Pancreas (tissue), 10 donors: ENCODE measurements at regions not wholly inside any gene's neighbourhood (a gene's known extent, or its start where the extent isn't known, plus 50 kb on each side); places are given as distances from the start of the nearest gene placed in this dataset.

Experiments
- ATAC-seq, 4 donors: fragments of 200-7000 bp; cut with Tn5 transposase; one replicate each; pipeline versions ENCODE4 v1.8.0 to v1.9.1; 2020; ENCODE audit warnings: mild to moderate bottlenecking in 4 of 4, moderate library complexity in 4 of 4
- DNase-seq, 6 donors: peaks; one replicate each; pipeline ENCODE4 v3.0.0-alpha.2; 2020
- FAIRE-seq: peaks from 2 replicates; lab custom pipeline; 2012; peaks lifted over from hg19 to GRCh38; lab: Jason Lieb, UNC
- H3K27ac ChIP-seq, 4 donors: fragments of 200-600 bp; sonication (generic); 1 replicate in 3 of 4; 2 replicates in 1 of 4; pipeline versions ENCODE4 v1.5.0 to v1.8.0; 2020
- H3K27me3 ChIP-seq, 4 donors: fragments of 200-600 bp; one replicate each; pipeline ENCODE4 v1.8.0; 2021
- H3K36me3 ChIP-seq, 3 donors: fragments of 200-600 bp; sonication (generic) in 1 of 3; one replicate each; pipeline versions ENCODE4 v1.5.0 to v1.8.0; 2020 to 2021
- H3K4me1 ChIP-seq, 3 donors: fragments of 200-600 bp; one replicate each; pipeline ENCODE4 v1.8.0; 2021
- H3K4me3 ChIP-seq, 4 donors: fragments of 200-600 bp; sonication (generic) in 2 of 4; one replicate each; pipeline versions ENCODE4 v1.5.0 to v1.8.0; 2020 to 2021
- H3K9me3 ChIP-seq, 4 donors: fragments of 200-600 bp; one replicate each; pipeline ENCODE4 v1.8.0; 2021
- CTCF ChIP-seq, 4 donors: fragments of 200-600 bp; sonication (generic) in 3 of 4; IDR thresholded peaks; one replicate each; pipeline versions ENCODE4 v1.5.0 to v1.8.0; 2021; ENCODE audit warnings: antibody characterized with exemption in 4 of 4
- WGBS, 2 donors: extraction: QIAGEN DNeasy Blood & Tissue Kit; methylation state at CpG; one replicate each; pipeline ENCODE4 v1.1.7; 2013; 5-methylcytosine and 5-hydroxymethylcytosine counted together
- intact Hi-C, 3 donors: fragments of 100-400 bp; cut with DNase I; formaldehyde crosslinking; loops; one replicate each; pipeline versions ENCODE4 v1.11.1 to v1.14.2; 2022
- donor health status: healthy with polysubstance abuse.
- donor health status: DM: no; HTN: no; CAD: no; lungs with moderate emphysema.
- donor health status: DM: no; HTN: no; CAD: no.
- donor health status: control.
- donor health status: control.
- donor health status: Bipolar disorder and iron deficiency.
- donor health status: DM: yes; HTN: yes; CAD: no.
- donor health status: DM: no; HTN: no; CAD: no.
- donor health status: DM: no; HTN: no; CAD: no.
- donor health status: DM: yes; HTN: yes; CAD: no.

GRCh38 chr5:105789246-105789645 is 1881.5 kb downstream of the EFNA5 start:
- TF ChIP-seq CTCF (IDR thresholded peaks at IDR 0.05) = no peak
- FAIRE-seq = no peak
- no peaks in the 10 kb centered on the region for H3K4me1 ChIP-seq

GRCh38 chr5:105783811-105784210 is 1886.9 kb downstream of the EFNA5 start:
- Histone ChIP-seq H3K4me3 (no peak overlapping the region), H3K36me3 (no peaks in the 10 kb centered on the region), H3K27ac (no peak overlapping the region), H3K27me3 (no peaks in the 10 kb centered on the region), H3K9me3 (no peaks in the 10 kb centered on the region), H3K4me1 (no peaks in the 10 kb centered on the region)
- DNase-seq (no peak), FAIRE-seq (no peak), ATAC-seq (no peak)
- intact Hi-C loops = no loop called here
- no peak for TF ChIP-seq CTCF (IDR thresholded peaks at IDR 0.05)
- 74 to 77% methylated on average over 2 of the region's 2 CpGs for WGBS, 2 donors

More at GRCh38 chr5:105789246-105789645, 1881.5 kb downstream of the EFNA5 start:
- no peaks in the 10 kb centered on the region for H3K9me3 ChIP-seq
- intact Hi-C loops = no loop called here
- WGBS, 2 donors = 55 to 76% methylated on average over 1 of the region's 1 CpG
- H3K27ac ChIP-seq = no peak overlapping the region
- ATAC-seq (no peak), DNase-seq (no peak)
- H3K4me3 ChIP-seq = no peak overlapping the region
- H3K36me3 ChIP-seq = no peaks in the 10 kb centered on the region
- H3K27me3 ChIP-seq = no peaks in the 10 kb centered on the region

- FAIRE-seq (no peak), ATAC-seq (no peak), DNase-seq (no peak)
- intact Hi-C loops = no loop called here
- 42 to 46% methylated on average over 2 of the region's 2 CpGs for WGBS, 2 donors
- no peak overlapping the region for H3K27ac ChIP-seq
- H3K36me3 ChIP-seq = no peaks in the 10 kb centered on the region
- H3K4me1 ChIP-seq = no peaks in the 10 kb centered on the region
- TF ChIP-seq CTCF (IDR thresholded peaks at IDR 0.05) = no peak
- no peak overlapping the region for H3K4me3 ChIP-seq
- H3K9me3 ChIP-seq = no peaks in the 10 kb centered on the region
- H3K27me3 ChIP-seq = no peaks in the 10 kb centered on the region
These were observed 1888.2 kb downstream of the EFNA5 start for GRCh38 chr5:105782501-105782900.

GRCh38 chr5:105773241-105773640 is 1897.5 kb downstream of the EFNA5 start:
- 67 to 79% methylated on average over 3 of the region's 3 CpGs for WGBS, 2 donors
- no peak overlapping the region for H3K27ac ChIP-seq
- intact Hi-C loops = no loop called here
- TF ChIP-seq CTCF (IDR thresholded peaks at IDR 0.05) = no peak
- H3K27me3 ChIP-seq = no peaks in the 10 kb centered on the region
- DNase-seq (no peak), FAIRE-seq (no peak), ATAC-seq (no peak)
- H3K4me3 ChIP-seq = no peak overlapping the region
- no peaks in the 10 kb centered on the region for H3K36me3 ChIP-seq
- H3K9me3 ChIP-seq = no peaks in the 10 kb centered on the region
- no peaks in the 10 kb centered on the region for H3K4me1 ChIP-seq

GRCh38 chr5:105767267-105767666 is 1903.5 kb downstream of the EFNA5 start:
- no peak for TF ChIP-seq CTCF (IDR thresholded peaks at IDR 0.05)
- Histone ChIP-seq H3K36me3 (no peaks in the 10 kb centered on the region), H3K4me3 (no peak overlapping the region), H3K27me3 (no peaks in the 10 kb centered on the region), H3K9me3 (no peaks in the 10 kb centered on the region), H3K27ac (no peak overlapping the region), H3K4me1 (no peaks in the 10 kb centered on the region)
- no peak for DNase-seq
- WGBS, 2 donors = 69 to 70% methylated on average over 2 of the region's 2 CpGs
- ATAC-seq = no peak
- no peak for FAIRE-seq
- intact Hi-C loops = no loop called here
